ENCODE measurements at regions not wholly inside any gene's neighbourhood (a gene's known extent, or its start where the extent isn't known, plus 50 kb on each side); places are given as distances from the start of the nearest gene placed in this dataset.

DNA sequence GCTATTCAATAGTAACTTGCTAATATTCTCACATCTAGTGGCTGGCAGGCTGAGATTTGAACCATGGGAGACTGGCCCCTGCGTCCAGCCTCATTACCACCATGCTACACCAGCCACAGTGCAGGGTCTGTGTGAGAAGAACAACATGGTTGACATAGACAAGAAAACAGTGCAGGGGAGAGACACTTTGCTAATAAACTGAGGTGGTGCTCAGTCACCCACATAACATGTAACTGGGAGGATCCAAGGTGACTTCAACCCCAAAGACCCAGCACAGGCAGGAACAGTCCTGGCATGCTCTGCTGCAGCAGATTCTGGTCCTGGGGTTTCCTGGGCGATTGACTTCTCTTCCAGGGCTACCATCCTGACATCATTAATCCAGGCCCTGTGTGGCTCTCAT is 143.1 kb downstream of the CSNK2A3 start:
- H3K27ac ChIP-seq (ENCODE audit: low read depth in 1 of 2, low read length in 1 of 2) = no peak overlapping the region
- TF ChIP-seq, protein P1, sequence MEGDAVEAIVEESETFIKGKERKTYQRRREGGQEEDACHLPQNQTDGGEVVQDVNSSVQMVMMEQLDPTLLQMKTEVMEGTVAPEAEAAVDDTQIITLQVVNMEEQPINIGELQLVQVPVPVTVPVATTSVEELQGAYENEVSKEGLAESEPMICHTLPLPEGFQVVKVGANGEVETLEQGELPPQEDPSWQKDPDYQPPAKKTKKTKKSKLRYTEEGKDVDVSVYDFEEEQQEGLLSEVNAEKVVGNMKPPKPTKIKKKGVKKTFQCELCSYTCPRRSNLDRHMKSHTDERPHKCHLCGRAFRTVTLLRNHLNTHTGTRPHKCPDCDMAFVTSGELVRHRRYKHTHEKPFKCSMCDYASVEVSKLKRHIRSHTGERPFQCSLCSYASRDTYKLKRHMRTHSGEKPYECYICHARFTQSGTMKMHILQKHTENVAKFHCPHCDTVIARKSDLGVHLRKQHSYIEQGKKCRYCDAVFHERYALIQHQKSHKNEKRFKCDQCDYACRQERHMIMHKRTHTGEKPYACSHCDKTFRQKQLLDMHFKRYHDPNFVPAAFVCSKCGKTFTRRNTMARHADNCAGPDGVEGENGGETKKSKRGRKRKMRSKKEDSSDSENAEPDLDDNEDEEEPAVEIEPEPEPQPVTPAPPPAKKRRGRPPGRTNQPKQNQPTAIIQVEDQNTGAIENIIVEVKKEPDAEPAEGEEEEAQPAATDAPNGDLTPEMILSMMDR (IDR thresholded peaks at IDR 0.05; ENCODE audit: control extremely low read depth, extremely low read depth) = no peak
- no peak overlapping the region for H3K9ac ChIP-seq (ENCODE audit: insufficient read depth in 1 of 2, low read length in 2 of 2)
- peaks cover 0 to 4% (median 0%) of the 10 kb centered on the region in 3 donors for H3K27me3 ChIP-seq (ENCODE audit: control insufficient read depth in 3 of 3, insufficient read depth in 3 of 3, low read length in 2 of 3)
- H3K4me1 ChIP-seq (ENCODE audit: control insufficient read depth in 5 of 5, insufficient read depth in 5 of 5, low read length in 5 of 5) = peaks cover 0 to 5% (median 3%) of the 10 kb centered on the region in 5 donors
- H3K36me3 ChIP-seq (ENCODE audit: control insufficient read depth in 4 of 4, insufficient read depth in 4 of 4, low read length in 4 of 4) = no peaks in the 10 kb centered on the region
- ATAC-seq (ENCODE audit: insufficient read depth, low FRiP score) = no peak
- DNase-seq = no peak
- no peak overlapping the region for H3K4me3 ChIP-seq
- WGBS, 2 donors = 93 to 94% methylated on average over 2 of the region's 2 CpGs
- H3K9me3 ChIP-seq (ENCODE audit: control insufficient read depth in 4 of 4, insufficient read depth in 3 of 4, low read length in 3 of 4) = peaks cover 0 to 2% (median 0%) of the 10 kb centered on the region in 4 donors

DNA sequence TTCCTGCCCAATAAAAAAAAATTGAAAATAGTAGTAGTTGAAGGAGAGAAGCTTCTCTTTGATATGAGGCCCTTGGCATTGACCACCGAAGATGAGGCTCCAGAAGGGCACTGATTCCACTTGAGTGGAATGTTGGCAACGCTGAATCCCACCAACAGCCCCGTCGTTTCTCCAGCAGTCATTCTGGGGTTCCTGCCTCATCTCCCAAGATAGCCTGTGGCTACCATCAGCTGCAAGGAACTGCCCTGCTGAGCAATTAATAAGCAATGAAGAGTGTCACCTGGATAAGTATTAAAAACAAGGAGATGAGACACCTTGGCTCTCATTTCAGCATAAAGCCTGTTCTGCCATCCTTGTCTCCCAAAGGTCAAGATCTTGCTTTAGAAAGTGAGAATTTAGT is 144.1 kb downstream of the CSNK2A3 start:
- no peak for ATAC-seq (ENCODE audit: insufficient read depth, low FRiP score)

DNA sequence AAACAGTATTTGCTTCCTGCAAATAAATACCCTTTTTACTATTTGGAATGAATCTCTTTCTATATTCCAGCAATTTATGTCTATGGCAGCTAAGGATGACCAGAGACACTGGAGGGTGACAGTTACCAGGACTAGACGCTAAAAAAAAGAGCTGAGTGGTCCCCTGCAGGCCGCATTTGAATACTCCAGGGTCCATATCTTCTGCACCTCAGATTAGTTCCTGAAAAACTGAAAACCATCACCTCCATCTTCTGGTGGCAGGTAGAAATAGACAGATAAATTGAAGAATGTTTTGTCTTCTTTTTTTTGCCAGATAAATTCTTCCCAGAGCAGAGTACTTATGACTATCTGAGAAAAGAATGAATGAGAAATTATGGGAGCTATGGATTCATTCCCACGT is 145.6 kb downstream of the CSNK2A3 start:
- DNase-seq (no peak), ATAC-seq (ENCODE audit: insufficient read depth, low FRiP score) (no peak)
- Histone ChIP-seq H3K4me1 (ENCODE audit: control insufficient read depth in 5 of 5, insufficient read depth in 5 of 5, low read length in 5 of 5) (peaks cover 0 to 5% (median 1%) of the 10 kb centered on the region in 5 donors), H3K4me3 (no peak overlapping the region), H3K27me3 (ENCODE audit: control insufficient read depth in 3 of 3, insufficient read depth in 3 of 3, low read length in 2 of 3) (peaks cover 0 to 4% (median 0%) of the 10 kb centered on the region in 3 donors), H3K36me3 (ENCODE audit: control insufficient read depth in 4 of 4, insufficient read depth in 4 of 4, low read length in 4 of 4) (no peaks in the 10 kb centered on the region), H3K9ac (ENCODE audit: insufficient read depth in 1 of 2, low read length in 2 of 2) (no peak overlapping the region), H3K9me3 (ENCODE audit: control insufficient read depth in 4 of 4, insufficient read depth in 3 of 4, low read length in 3 of 4) (peaks cover 2 to 6% (median 5%) of the 10 kb centered on the region in 4 donors), H3K27ac (ENCODE audit: low read depth in 1 of 2, low read length in 1 of 2) (no peak overlapping the region)
- 87% methylated on average over 3 of the region's 3 CpGs for WGBS, 2 donors
- TF ChIP-seq, protein P1 (IDR thresholded peaks at IDR 0.05; ENCODE audit: control extremely low read depth, extremely low read depth) = no peak

More for the DNA sequence above, 144.1 kb downstream of the CSNK2A3 start:
- Histone ChIP-seq H3K27ac (ENCODE audit: low read depth in 1 of 2, low read length in 1 of 2) (no peak overlapping the region), H3K27me3 (ENCODE audit: control insufficient read depth in 3 of 3, insufficient read depth in 3 of 3, low read length in 2 of 3) (peaks cover 0 to 4% (median 0%) of the 10 kb centered on the region in 3 donors), H3K36me3 (ENCODE audit: control insufficient read depth in 4 of 4, insufficient read depth in 4 of 4, low read length in 4 of 4) (no peaks in the 10 kb centered on the region), H3K9me3 (ENCODE audit: control insufficient read depth in 4 of 4, insufficient read depth in 3 of 4, low read length in 3 of 4) (peaks cover 0 to 2% (median 0%) of the 10 kb centered on the region in 4 donors), H3K9ac (ENCODE audit: insufficient read depth in 1 of 2, low read length in 2 of 2) (no peak overlapping the region), H3K4me1 (ENCODE audit: control insufficient read depth in 5 of 5, insufficient read depth in 5 of 5, low read length in 5 of 5) (peaks cover 0 to 5% (median 3%) of the 10 kb centered on the region in 5 donors), H3K4me3 (no peak overlapping the region)
- DNase-seq = no peak
- WGBS, 2 donors = 91 to 95% methylated on average over 4 of the region's 4 CpGs
- TF ChIP-seq, protein P1 (IDR thresholded peaks at IDR 0.05; ENCODE audit: control extremely low read depth, extremely low read depth) = no peak

DNA sequence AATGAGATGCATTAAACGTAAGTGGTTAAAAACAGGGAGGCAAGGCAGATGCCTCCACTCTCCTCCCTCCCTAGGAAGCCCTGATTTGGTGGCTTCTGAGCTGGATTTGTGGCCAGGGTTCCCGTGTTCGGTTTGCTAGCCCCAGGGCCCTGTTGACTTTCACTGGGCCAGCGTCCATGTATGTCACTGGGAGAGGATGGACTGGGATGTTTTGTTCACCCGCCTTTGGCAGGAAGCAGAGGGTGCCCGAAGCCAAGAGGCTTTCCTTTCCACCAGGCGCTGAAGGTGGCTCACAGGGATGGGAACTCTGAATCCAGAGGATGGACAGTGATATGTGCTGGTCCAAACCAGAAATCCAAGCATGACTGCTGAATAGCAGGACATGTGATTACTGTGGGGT is 146.6 kb downstream of the CSNK2A3 start:
- 83 to 84% methylated on average over 7 of the region's 7 CpGs for WGBS, 2 donors
- Histone ChIP-seq H3K4me3 (no peak overlapping the region), H3K9me3 (ENCODE audit: control insufficient read depth in 4 of 4, insufficient read depth in 3 of 4, low read length in 3 of 4) (peaks cover 2 to 7% (median 5%) of the 10 kb centered on the region in 4 donors), H3K9ac (ENCODE audit: insufficient read depth in 1 of 2, low read length in 2 of 2) (no peak overlapping the region), H3K27ac (ENCODE audit: low read depth in 1 of 2, low read length in 1 of 2) (no peak overlapping the region), H3K4me1 (ENCODE audit: control insufficient read depth in 5 of 5, insufficient read depth in 5 of 5, low read length in 5 of 5) (peaks cover 0 to under 1% (median 0%) of the 10 kb centered on the region in 5 donors), H3K27me3 (ENCODE audit: control insufficient read depth in 3 of 3, insufficient read depth in 3 of 3, low read length in 2 of 3) (peaks cover 0 to 4% (median 0%) of the 10 kb centered on the region in 3 donors), H3K36me3 (ENCODE audit: control insufficient read depth in 4 of 4, insufficient read depth in 4 of 4, low read length in 4 of 4) (no peaks in the 10 kb centered on the region)
- TF ChIP-seq, protein P1 (IDR thresholded peaks at IDR 0.05; ENCODE audit: control extremely low read depth, extremely low read depth) = no peak
- ATAC-seq (ENCODE audit: insufficient read depth, low FRiP score) (no peak), DNase-seq (no peak)

Data from lung (tissue), 11 donors.